Upper lobe of right lung (tissue), 1 donor: ENCODE measurements at regions not wholly inside any gene's neighbourhood (a gene's known extent, or its start where the extent isn't known, plus 50 kb on each side); places are given as distances from the start of the nearest gene placed in this dataset.
A peak's percentile ranks its signal among the peaks of the same experiment; 100 is the strongest.

Experiments used
- ATAC-seq: fragments of 200-7000 bp; cut with Tn5 transposase; one replicate; pipeline ENCODE4 v1.9.1; 2020; ENCODE audit warnings: mild to moderate bottlenecking, moderate library complexity
- DNase-seq: peaks from one replicate; pipeline ENCODE4 v3.0.0-alpha.2; 2020
- H3K27ac ChIP-seq: fragments of 200-600 bp; one replicate; pipeline ENCODE4 v1.8.0; 2022
- H3K27me3 ChIP-seq: fragments of 200-600 bp; one replicate; pipeline ENCODE4 v1.8.0; 2022; ENCODE audit warnings: mild to moderate bottlenecking
- H3K36me3 ChIP-seq: fragments of 200-600 bp; one replicate; pipeline ENCODE4 v1.8.0; 2022
- H3K4me1 ChIP-seq: fragments of 200-600 bp; one replicate; pipeline ENCODE4 v1.8.0; 2022
- H3K4me3 ChIP-seq: fragments of 200-600 bp; one replicate; pipeline ENCODE4 v1.8.0; 2022; ENCODE audit warnings: mild to moderate bottlenecking
- H3K9me3 ChIP-seq: fragments of 200-600 bp; one replicate; pipeline ENCODE4 v1.8.0; 2022
- CTCF ChIP-seq: fragments of 200-600 bp; IDR thresholded peaks from one replicate; pipeline ENCODE4 v1.8.0; 2022; ENCODE audit warnings: antibody characterized with exemption
- intact Hi-C: fragments of 100-400 bp; cut with DNase I; formaldehyde crosslinking; loops from one replicate; pipeline ENCODE4 v1.11.0; 2022
- donor health status: DM: no; HTN: yes; CAD: no; lungs with severe emphysema.

DNA sequence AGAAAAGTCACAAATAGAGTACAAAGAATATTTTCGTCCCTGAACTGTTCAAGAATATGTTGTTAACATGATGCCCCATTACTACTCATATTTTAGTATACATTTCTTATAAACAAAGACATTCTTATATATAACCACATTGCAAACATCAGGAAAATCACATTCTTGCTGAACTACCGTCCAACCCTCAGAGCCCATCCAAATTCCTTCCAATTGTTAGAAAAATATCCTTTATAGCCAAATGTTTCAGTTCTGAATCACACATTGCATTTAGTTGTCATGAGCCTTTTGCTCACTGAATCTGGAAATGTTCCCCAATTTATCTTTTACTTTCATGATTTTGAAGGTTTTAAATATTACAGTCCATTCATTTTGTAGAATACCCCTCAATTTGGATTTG, 467.8 kb upstream of the ARGLU1 start:
- Histone ChIP-seq H3K27me3 (no peaks in the 10 kb centered on the region), H3K4me1 (peaks cover 8% of the 10 kb centered on the region), H3K36me3 (no peaks in the 10 kb centered on the region), H3K9me3 (no peaks in the 10 kb centered on the region), H3K4me3 (no peak overlapping the region), H3K27ac (no peak overlapping the region)
- ATAC-seq (no peak), DNase-seq (no peak)
- TF ChIP-seq CTCF: no peak
- intact Hi-C loops: no loop called here

DNA sequence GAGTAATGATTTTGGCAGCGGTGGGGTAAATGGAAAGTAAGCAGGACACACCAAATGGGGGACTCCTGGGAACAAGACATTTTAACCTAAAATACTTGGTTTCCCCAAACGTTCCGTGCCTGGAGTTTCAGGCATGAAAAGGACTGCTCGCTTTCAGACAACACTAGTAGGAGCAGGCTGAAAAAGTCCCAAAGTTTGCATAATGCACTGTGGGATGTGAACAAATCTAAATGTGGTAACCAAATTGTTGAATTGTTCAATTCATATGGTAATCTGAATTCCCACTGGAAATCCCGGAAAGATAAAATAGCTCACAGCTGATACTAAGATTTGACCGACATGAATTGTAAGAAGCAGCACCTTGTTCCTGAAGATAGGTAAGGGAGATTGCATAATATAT, 467.2 kb upstream of the ARGLU1 start:
- Histone ChIP-seq H3K4me3 (no peak overlapping the region), H3K27ac (no peak overlapping the region), H3K4me1 (peaks cover 8% of the 10 kb centered on the region), H3K36me3 (no peaks in the 10 kb centered on the region), H3K27me3 (no peaks in the 10 kb centered on the region), H3K9me3 (no peaks in the 10 kb centered on the region)
- intact Hi-C loops: no loop called here
- TF ChIP-seq CTCF: no peak
- no peak for ATAC-seq
- no peak for DNase-seq

GRCh38 chr13:107034236-107034872, 466.4 kb upstream of the ARGLU1 start:
- intact Hi-C loops: no loop called here
- H3K4me1 ChIP-seq: peaks cover 8% of the 10 kb centered on the region
- no peak for ATAC-seq
- no peak for TF ChIP-seq CTCF
- H3K9me3 ChIP-seq: no peaks in the 10 kb centered on the region
- no peaks in the 10 kb centered on the region for H3K36me3 ChIP-seq
- H3K27ac ChIP-seq: no peak overlapping the region
- no peak for DNase-seq
- no peaks in the 10 kb centered on the region for H3K27me3 ChIP-seq
- no peak overlapping the region for H3K4me3 ChIP-seq

DNA sequence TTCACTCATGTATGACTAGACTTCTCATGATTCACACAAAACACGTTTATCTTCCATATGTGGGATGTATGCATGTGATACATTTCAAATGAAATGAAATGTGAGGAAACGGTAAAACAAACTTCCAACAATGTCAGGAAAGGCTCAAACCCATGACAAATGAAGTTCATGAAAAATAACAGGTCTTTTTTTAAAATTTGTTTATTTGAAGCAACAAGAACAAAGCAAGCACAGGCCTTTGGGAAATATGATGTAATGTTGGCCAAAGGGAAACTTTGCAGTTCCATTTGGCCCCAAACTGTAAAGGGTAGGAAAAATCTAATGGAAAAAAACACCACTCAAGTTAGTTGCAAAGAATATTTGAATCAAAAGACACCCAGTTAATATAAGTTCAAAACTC, 463.8 kb upstream of the ARGLU1 start:
- peaks cover 8% of the 10 kb centered on the region for H3K4me1 ChIP-seq
- DNase-seq: no peak
- H3K27me3 ChIP-seq: no peaks in the 10 kb centered on the region
- no peak overlapping the region for H3K27ac ChIP-seq
- H3K9me3 ChIP-seq: no peaks in the 10 kb centered on the region
- H3K4me3 ChIP-seq: no peak overlapping the region
- H3K36me3 ChIP-seq: no peaks in the 10 kb centered on the region
- no peak for TF ChIP-seq CTCF
- intact Hi-C loops: no loop called here
- ATAC-seq: no peak

GRCh38 chr13:107028751-107029150, 460.8 kb upstream of the ARGLU1 start:
- peak; percentile 22 for ATAC-seq
- Histone ChIP-seq H3K4me3 (no peak overlapping the region), H3K27me3 (no peaks in the 10 kb centered on the region), H3K9me3 (no peaks in the 10 kb centered on the region), H3K36me3 (no peaks in the 10 kb centered on the region), H3K4me1 (peaks cover 8% of the 10 kb centered on the region), H3K27ac (no peak overlapping the region)
- TF ChIP-seq CTCF: no peak
- intact Hi-C loops: no loop called here
- no peak for DNase-seq

DNA sequence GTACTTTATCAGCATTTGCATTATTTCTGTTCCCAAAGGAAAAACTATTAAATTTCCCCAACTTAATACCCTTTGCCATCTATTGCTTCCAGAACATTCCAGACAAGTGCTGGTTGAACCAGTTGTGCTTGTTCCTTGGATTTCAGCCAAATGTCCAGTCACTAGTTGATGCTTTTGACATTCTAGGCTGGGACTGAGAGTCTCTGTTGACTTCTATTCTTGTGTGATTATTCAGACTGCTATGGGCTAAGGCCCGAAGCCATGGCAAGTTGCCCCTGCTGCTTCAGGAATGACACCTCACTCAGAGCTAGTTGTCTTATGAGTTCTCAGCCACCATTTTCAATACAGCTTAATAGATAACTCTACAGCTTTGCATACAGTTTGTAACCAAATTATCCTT, 458.1 kb upstream of the ARGLU1 start:
- H3K4me3 ChIP-seq: no peak overlapping the region
- intact Hi-C loops: no loop called here
- no peak overlapping the region for H3K27ac ChIP-seq
- no peak for TF ChIP-seq CTCF
- ATAC-seq (peak; percentile 69), DNase-seq (no peak)
- H3K27me3 ChIP-seq: no peaks in the 10 kb centered on the region
- no peaks in the 10 kb centered on the region for H3K4me1 ChIP-seq
- H3K9me3 ChIP-seq: no peaks in the 10 kb centered on the region
- no peaks in the 10 kb centered on the region for H3K36me3 ChIP-seq
